ENCODE measurements at regions not wholly inside any gene's neighbourhood (a gene's known extent, or its start where the extent isn't known, plus 50 kb on each side); places are given as distances from the start of the nearest gene placed in this dataset.
"Not testable (repeated sequence)": the region's sequence is repeated elsewhere in the genome, so short reads cannot be mapped to it uniquely, and the experiment has no call there.

DNA sequence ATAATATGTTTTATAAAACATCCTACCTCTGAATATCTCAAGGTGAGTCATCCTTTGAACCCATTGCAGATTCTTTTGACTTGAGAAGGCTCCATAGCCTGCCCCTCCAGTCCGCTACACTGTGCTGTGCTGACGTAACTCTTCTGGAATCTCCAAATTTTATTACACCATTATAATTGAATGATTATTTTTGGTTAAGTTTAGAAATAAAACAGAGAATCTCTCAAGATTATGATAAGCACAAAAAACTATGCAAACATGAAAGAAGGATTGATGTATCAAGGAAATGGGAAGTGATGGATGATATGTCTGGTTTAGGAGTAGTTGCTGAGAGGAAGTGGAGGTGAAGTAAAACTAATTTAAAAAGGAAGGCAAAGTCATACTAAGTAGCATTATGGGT is 1021.3 kb downstream of the HACE1 start:
- Histone ChIP-seq H3K4me2 (no peak overlapping the region), H3K27ac (no peak overlapping the region), H3K36me3 (no peaks in the 10 kb centered on the region), H3K27me3 (no peaks in the 10 kb centered on the region), H3K9me3 (replicated peaks in 1 of 11) (no peaks in the 10 kb centered on the region), H3K4me1 (no peaks in the 10 kb centered on the region), H4K20me1 (no peaks in the 10 kb centered on the region), H3K4me3 (no peak overlapping the region), H3K9ac (no peak overlapping the region)
- TF ChIP-seq Cebpa-rat (IDR thresholded peaks at IDR 0.05), result no peak

DNA sequence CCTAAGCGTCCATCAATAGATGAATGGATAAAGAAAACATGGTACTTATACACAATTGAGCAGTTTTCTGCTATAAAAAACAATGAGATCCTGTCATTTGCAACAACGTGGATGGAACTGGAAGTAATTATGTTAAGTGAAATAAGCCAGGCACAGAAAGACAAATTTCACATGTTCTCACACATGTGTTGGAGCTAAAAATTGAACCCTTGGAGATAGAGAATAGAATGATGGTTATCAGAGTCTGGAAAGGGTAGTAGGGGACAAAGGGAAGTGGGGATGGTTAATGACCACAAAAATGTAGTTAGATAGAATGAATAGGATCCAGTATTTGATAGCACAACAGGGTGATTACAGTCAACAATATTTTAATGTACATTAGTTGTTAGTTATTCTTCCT is 1033.5 kb downstream of the HACE1 start:
- Histone ChIP-seq H3K36me3 (no peaks in the 10 kb centered on the region), H3K4me3 (no peak overlapping the region), H3K27me3 (no peaks in the 10 kb centered on the region), H3K27ac (no peak overlapping the region), H4K20me1 (no peaks in the 10 kb centered on the region), H3K4me2 (no peak overlapping the region), H3K9me3 (replicated peaks in 1 of 11) (no peaks in the 10 kb centered on the region), H3K4me1 (no peaks in the 10 kb centered on the region), H3K9ac (no peak overlapping the region)
- no peak for TF ChIP-seq Cebpa-rat (IDR thresholded peaks at IDR 0.05)

DNA sequence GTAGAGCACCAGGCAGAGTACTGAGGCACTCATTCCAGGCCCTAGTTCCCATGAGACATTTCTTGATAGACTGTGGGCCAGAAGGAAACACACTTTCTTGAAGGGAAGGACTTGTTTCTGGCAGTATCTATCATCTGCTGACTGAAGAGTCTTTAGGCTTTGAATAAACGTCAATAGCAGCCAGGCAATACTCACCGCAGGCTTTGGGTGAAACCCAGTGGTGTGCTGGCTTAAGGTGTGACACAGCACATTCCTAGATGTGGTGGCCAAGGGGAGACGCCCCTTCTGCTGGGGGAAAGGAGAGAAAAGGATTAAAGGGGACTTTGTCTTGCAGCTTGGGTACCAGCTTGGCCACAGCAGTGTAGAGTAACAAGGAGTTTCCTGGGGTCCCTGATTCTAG is 1039.6 kb downstream of the HACE1 start:
- no peak overlapping the region for H3K27ac ChIP-seq
- no peaks in the 10 kb centered on the region for H3K27me3 ChIP-seq
- no peak overlapping the region for H3K4me3 ChIP-seq
- H3K9me3 ChIP-seq (replicated peaks in 1 of 11), result peaks cover 0 to 7% (median 0%) of the 10 kb centered on the region in 11 experiments; a peak in 2 of 22 replicates
- H3K36me3 ChIP-seq, result no peaks in the 10 kb centered on the region
- no peaks in the 10 kb centered on the region for H4K20me1 ChIP-seq
- no peaks in the 10 kb centered on the region for H3K4me1 ChIP-seq
- H3K9ac ChIP-seq, result no peak overlapping the region
- TF ChIP-seq Cebpa-rat (IDR thresholded peaks at IDR 0.05), result no peak
- no peak overlapping the region for H3K4me2 ChIP-seq

DNA sequence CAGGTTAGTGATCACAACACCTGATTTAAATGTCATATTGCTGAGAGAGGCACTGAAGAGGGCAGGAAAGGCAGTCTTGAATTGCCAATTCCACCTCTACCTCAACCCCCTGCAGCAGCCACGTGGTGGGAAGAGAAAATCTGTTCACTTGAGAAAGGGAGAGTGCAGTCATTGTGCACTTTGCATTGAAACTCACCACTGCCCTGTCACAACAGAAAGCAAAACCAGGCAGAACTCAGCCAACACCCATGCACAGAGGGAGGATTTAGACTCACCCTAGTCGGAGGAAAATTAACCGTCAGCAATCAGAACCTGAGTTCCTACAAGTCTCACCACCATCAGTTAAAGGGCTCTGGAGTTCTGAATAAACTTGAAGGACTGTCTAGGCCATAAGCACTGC is 1040.2 kb downstream of the HACE1 start:
- TF ChIP-seq Cebpa-rat (IDR thresholded peaks at IDR 0.05), result no peak
- H3K4me1 ChIP-seq, result no peaks in the 10 kb centered on the region
- H3K9ac ChIP-seq, result no peak overlapping the region
- H4K20me1 ChIP-seq, result no peaks in the 10 kb centered on the region
- no peaks in the 10 kb centered on the region for H3K27me3 ChIP-seq
- H3K27ac ChIP-seq, result no peak overlapping the region
- no peak overlapping the region for H3K4me3 ChIP-seq
- H3K36me3 ChIP-seq, result no peaks in the 10 kb centered on the region
- H3K9me3 ChIP-seq (replicated peaks in 1 of 11), result peaks cover 0 to 7% (median 0%) of the 10 kb centered on the region in 11 experiments; a peak in 2 of 22 replicates
- no peak overlapping the region for H3K4me2 ChIP-seq

DNA sequence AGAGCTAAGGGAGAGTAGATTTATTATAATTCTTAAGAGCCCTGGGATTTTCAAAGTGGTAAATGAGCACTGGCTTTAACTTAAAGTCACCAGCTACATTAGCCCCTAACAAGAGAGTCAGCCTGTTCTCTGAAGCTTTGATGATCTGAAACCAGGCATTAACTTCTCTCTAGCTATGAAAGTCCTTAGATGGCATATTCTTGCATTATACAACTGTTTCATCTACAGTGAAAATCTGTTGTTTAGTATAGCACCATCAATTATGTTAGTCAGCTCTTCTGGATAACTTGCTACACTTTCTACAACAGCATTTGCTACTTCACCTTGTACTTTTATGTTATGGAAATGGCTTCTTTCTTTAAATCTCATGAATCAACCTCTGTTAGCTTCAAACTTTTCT is 1046.7 kb downstream of the HACE1 start:
- no peak for TF ChIP-seq Cebpa-rat (IDR thresholded peaks at IDR 0.05)

DNA sequence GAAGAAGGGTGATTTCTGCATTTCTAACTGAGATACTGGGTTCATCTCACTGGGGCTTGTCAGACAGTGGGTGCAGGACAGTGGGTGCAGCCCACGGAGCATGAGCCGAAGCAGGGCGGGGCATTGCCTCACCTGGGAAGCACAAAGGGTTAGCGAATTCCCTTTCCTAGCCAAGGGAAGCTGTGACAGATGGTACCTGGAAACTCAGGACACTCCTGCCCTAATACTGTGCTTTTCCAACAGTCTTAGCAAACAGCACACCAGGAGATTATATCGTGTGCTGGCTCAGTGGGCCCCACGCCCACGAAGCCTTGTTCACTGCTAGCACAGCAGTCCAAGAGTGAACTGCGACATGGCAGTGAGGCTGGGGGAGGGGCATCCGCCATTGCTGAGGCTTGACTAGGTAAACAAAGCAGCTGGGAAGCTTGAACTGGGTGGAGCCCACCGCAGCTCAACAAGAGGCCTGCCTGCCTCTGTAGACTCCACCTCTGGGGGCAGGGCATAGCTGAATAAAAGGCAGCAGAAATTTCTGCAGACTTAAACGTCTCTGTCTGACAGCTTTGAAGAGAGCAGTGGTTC is 1057.7 kb downstream of the HACE1 start:
- H3K27me3 ChIP-seq; H3K36me3 ChIP-seq; H3K4me1 ChIP-seq; H4K20me1 ChIP-seq; H3K4me2 ChIP-seq; H3K9me3 ChIP-seq (replicated peaks in 1 of 11); H3K9ac ChIP-seq; H3K27ac ChIP-seq; H3K4me3 ChIP-seq: not testable (repeated sequence)

More for the DNA sequence above, 1046.7 kb downstream of the HACE1 start:
- Histone ChIP-seq H3K9ac (no peak overlapping the region), H4K20me1 (no peaks in the 10 kb centered on the region), H3K4me1 (no peaks in the 10 kb centered on the region), H3K9me3 (replicated peaks in 1 of 11) (no peaks in the 10 kb centered on the region), H3K27me3 (no peaks in the 10 kb centered on the region), H3K27ac (no peak overlapping the region), H3K4me2 (no peak overlapping the region), H3K4me3 (no peak overlapping the region), H3K36me3 (no peaks in the 10 kb centered on the region)

DNA sequence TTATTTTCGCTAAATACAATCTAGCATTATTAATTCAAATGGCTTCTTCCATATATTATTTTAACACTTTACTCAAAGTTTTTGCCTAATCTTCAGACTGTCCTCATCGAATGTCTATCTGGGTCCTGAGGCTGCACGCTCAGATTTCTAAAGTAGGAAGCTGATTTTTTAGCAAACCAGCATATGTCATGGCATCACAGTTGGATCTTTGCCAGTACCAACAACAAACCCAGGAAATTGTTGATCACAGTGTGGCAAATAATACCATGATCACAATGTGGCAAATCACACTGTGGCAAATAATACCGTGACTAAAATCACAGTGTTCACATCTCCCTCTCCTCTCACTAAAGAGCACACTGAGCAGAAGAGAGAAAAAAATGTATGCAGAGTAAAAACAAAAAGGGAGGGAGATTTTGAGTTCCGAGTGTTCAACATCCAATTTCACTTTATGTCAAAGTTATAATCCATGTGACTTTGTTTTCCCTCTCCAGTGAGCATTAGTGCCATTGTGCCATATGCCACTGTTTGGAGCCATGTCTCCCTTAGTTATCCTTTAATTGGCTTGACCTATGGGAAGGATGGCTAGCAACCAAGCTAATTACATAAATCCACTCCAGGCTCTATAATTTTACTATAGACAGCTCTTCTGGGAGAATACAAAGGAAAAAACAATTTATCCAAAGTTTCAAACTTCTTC is 1059.6 kb downstream of the HACE1 start:
- no peaks in the 10 kb centered on the region for H4K20me1 ChIP-seq
- no peak overlapping the region for H3K9ac ChIP-seq
- no peaks in the 10 kb centered on the region for H3K4me1 ChIP-seq
- H3K27ac ChIP-seq, result no peak overlapping the region
- no peak overlapping the region for H3K4me3 ChIP-seq
- H3K36me3 ChIP-seq, result no peaks in the 10 kb centered on the region
- H3K9me3 ChIP-seq (replicated peaks in 1 of 11), result no peaks in the 10 kb centered on the region
- H3K4me2 ChIP-seq, result no peak overlapping the region
- H3K27me3 ChIP-seq, result no peaks in the 10 kb centered on the region
- TF ChIP-seq Cebpa-rat (IDR thresholded peaks at IDR 0.05), result no peak

DNA sequence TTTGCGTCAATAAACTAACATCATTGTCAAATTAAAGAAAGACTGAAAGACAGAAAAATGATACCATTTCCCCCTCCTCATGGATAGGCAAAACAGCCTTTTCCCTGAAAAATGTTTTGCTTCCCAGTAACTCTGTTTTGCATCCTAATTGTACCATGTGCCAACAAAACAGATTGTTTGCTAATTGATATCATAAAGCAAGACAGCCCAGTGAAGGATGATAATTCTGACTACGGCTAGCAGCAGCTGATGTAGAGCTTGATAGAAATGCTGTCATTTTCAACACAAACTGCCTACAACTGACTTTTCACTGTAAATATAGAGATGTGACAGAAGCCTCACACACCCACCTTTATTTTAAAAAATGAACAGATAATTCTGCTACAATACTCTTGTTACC is 1061.6 kb downstream of the HACE1 start:
- Histone ChIP-seq H3K27ac (no peak overlapping the region), H3K27me3 (no peaks in the 10 kb centered on the region), H3K9ac (no peak overlapping the region), H3K36me3 (no peaks in the 10 kb centered on the region), H4K20me1 (no peaks in the 10 kb centered on the region), H3K4me2 (no peak overlapping the region), H3K9me3 (replicated peaks in 1 of 11) (peaks cover 0 to 3% (median 0%) of the 10 kb centered on the region in 11 experiments; a peak in 1 of 22 replicates), H3K4me1 (no peaks in the 10 kb centered on the region), H3K4me3 (no peak overlapping the region)
- no peak for TF ChIP-seq Cebpa-rat (IDR thresholded peaks at IDR 0.05)

DNA sequence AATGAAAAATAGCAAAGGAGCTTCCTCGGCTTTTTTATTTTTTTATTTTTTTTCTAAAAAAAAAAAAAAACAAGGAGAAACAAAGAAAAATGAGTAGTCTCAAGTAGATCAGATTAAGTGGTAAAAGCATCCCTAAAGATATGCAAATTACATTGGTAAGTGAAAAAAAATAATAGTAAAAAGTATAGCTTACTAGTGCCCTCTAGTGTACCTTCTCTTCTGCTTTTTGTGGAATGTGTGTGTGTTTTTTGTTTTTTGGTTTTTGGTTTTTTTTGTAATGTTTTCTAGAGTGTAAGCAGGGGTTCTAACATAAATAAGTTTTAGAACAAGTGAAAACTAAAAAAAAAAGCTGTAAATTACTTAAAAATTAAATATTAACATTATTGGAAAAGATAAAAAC is 1062.0 kb downstream of the HACE1 start:
- Histone ChIP-seq H3K9me3 (replicated peaks in 1 of 11) (peaks cover 0 to 3% (median 0%) of the 10 kb centered on the region in 11 experiments; a peak in 1 of 22 replicates), H3K4me2 (no peak overlapping the region), H3K4me3 (no peak overlapping the region), H4K20me1 (no peaks in the 10 kb centered on the region), H3K4me1 (no peaks in the 10 kb centered on the region), H3K27me3 (no peaks in the 10 kb centered on the region), H3K36me3 (no peaks in the 10 kb centered on the region), H3K27ac (no peak overlapping the region), H3K9ac (no peak overlapping the region)
- TF ChIP-seq Cebpa-rat (IDR thresholded peaks at IDR 0.05), result no peak

DNA sequence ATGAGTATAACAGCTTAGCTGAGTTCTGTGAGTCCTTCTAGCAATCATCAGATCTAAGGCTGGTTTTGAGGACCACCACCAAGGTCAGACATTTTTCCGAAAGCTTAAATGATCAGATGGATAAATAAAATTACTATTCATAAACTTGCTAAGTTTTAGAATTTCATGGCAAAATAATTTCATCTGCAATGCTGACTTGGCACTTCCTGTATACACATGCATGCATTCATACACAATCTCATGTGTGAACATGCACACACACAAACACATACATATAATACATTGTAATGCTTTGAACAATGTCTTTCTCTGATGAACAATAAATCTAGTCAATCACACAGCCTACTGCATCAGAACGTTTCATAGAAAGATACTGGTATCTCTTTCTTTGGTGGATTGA is 1068.3 kb downstream of the HACE1 start:
- H3K36me3 ChIP-seq, result no peaks in the 10 kb centered on the region
- TF ChIP-seq Cebpa-rat (IDR thresholded peaks at IDR 0.05), result no peak

More for the DNA sequence above, 1068.3 kb downstream of the HACE1 start:
- no peak overlapping the region for H3K9ac ChIP-seq
- H3K4me2 ChIP-seq, result no peak overlapping the region
- no peaks in the 10 kb centered on the region for H3K27me3 ChIP-seq
- H3K9me3 ChIP-seq (replicated peaks in 1 of 11), result peaks cover 0 to 3% (median 0%) of the 10 kb centered on the region in 11 experiments; a peak in 1 of 22 replicates
- H3K4me1 ChIP-seq, result no peaks in the 10 kb centered on the region
- H3K27ac ChIP-seq, result no peak overlapping the region
- no peak overlapping the region for H3K4me3 ChIP-seq
- H4K20me1 ChIP-seq, result no peaks in the 10 kb centered on the region

All from BLaER1 treated with 17β-estradiol and CSF1 and Interleukin-3, amounts not matched to agents 10 nM and 100 nM (cell line).